ENCODE measurements at regions not wholly inside any gene's neighbourhood (a gene's known extent, or its start where the extent isn't known, plus 50 kb on each side); places are given as distances from the start of the nearest gene placed in this dataset.
"Not testable (repeated sequence)": the region's sequence is repeated elsewhere in the genome, so short reads cannot be mapped to it uniquely, and the experiment has no call there.

GRCh38 chr1:215423288-215423687 lies 143.8 kb upstream of the KCTD3 start:
- Histone ChIP-seq H3K4me3 (ENCODE audit: low read depth, low read length) (no peak overlapping the region), H3K23ac (ENCODE audit: low read length) (no peak overlapping the region), H2BK120ac (ENCODE audit: insufficient read depth, low read length, poor library complexity) (no peak overlapping the region), H2BK12ac (ENCODE audit: low read length) (no peak overlapping the region), H3K27ac (ENCODE audit: low read depth, low read length) (no peak overlapping the region), H4K12ac (ENCODE audit: low read depth, low read length) (no peak overlapping the region), H3K79me2 (ENCODE audit: control insufficient read depth, insufficient read depth, low read length, poor library complexity) (no peaks in the 10 kb centered on the region), H3K27me3 (ENCODE audit: insufficient read depth, low read length) (no peaks in the 10 kb centered on the region), H3K4me2 (ENCODE audit: low read length) (no peak overlapping the region), H2AFZ (ENCODE audit: insufficient read depth, low read length, poor library complexity) (no peak overlapping the region), H3K4me1 (ENCODE audit: control insufficient read depth in 1 of 2, insufficient read depth in 2 of 2, low read length in 2 of 2) (no peaks in the 10 kb centered on the region), H2BK5ac (ENCODE audit: low read depth, low read length, poor library complexity) (no peak overlapping the region), H3K9ac (ENCODE audit: low read length) (no peak overlapping the region), H3K79me1 (ENCODE audit: low read length) (no peaks in the 10 kb centered on the region), H3K36me3 (ENCODE audit: control insufficient read depth in 1 of 2, insufficient read depth in 2 of 2, low read length in 2 of 2) (no peaks in the 10 kb centered on the region), H3K14ac (ENCODE audit: low read length) (no peak overlapping the region), H4K8ac (ENCODE audit: low read depth, low read length) (no peak overlapping the region), H3K18ac (ENCODE audit: low read length) (no peak overlapping the region), H3K9me3 (ENCODE audit: insufficient read depth, low read depth, low read length) (no peaks in the 10 kb centered on the region), H4K91ac (ENCODE audit: low read depth, low read length) (no peak overlapping the region), H2AK5ac (ENCODE audit: low read length) (no peak overlapping the region), H3K4ac (ENCODE audit: low read depth, low read length) (no peak overlapping the region)
- WGBS (ENCODE audit: extremely low coverage, insufficient coverage, insufficient read length) = no CpG with 5 or more reads among the region's 2 CpGs
- no peak for DNase-seq

GRCh38 chr1:215425138-215425537 lies 142.0 kb upstream of the KCTD3 start:
- WGBS (ENCODE audit: extremely low coverage, insufficient coverage, insufficient read length) = no CpG with 5 or more reads among the region's 4 CpGs
- Histone ChIP-seq H4K8ac (ENCODE audit: low read depth, low read length) (no peak overlapping the region), H3K14ac (ENCODE audit: low read length) (no peak overlapping the region), H3K27ac (ENCODE audit: low read depth, low read length) (no peak overlapping the region), H2BK5ac (ENCODE audit: low read depth, low read length, poor library complexity) (no peak overlapping the region), H2AFZ (ENCODE audit: insufficient read depth, low read length, poor library complexity) (no peak overlapping the region), H2AK5ac (ENCODE audit: low read length) (no peak overlapping the region), H3K79me1 (ENCODE audit: low read length) (no peaks in the 10 kb centered on the region), H3K18ac (ENCODE audit: low read length) (no peak overlapping the region), H2BK12ac (ENCODE audit: low read length) (no peak overlapping the region), H3K23ac (ENCODE audit: low read length) (no peak overlapping the region), H3K4me2 (ENCODE audit: low read length) (no peak overlapping the region), H3K79me2 (ENCODE audit: control insufficient read depth, insufficient read depth, low read length, poor library complexity) (no peaks in the 10 kb centered on the region), H2BK120ac (ENCODE audit: insufficient read depth, low read length, poor library complexity) (no peak overlapping the region), H4K12ac (ENCODE audit: low read depth, low read length) (no peak overlapping the region), H3K4ac (ENCODE audit: low read depth, low read length) (no peak overlapping the region), H3K9me3 (ENCODE audit: insufficient read depth, low read depth, low read length) (no peaks in the 10 kb centered on the region), H3K36me3 (ENCODE audit: control insufficient read depth in 1 of 2, insufficient read depth in 2 of 2, low read length in 2 of 2) (no peaks in the 10 kb centered on the region), H3K4me3 (ENCODE audit: low read depth, low read length) (no peak overlapping the region), H3K27me3 (ENCODE audit: insufficient read depth, low read length) (no peaks in the 10 kb centered on the region), H3K9ac (ENCODE audit: low read length) (no peak overlapping the region), H3K4me1 (ENCODE audit: control insufficient read depth in 1 of 2, insufficient read depth in 2 of 2, low read length in 2 of 2) (no peaks in the 10 kb centered on the region), H4K91ac (ENCODE audit: low read depth, low read length) (no peak overlapping the region)
- DNase-seq = no peak

GRCh38 chr1:215426101-215426500 lies 141.0 kb upstream of the KCTD3 start:
- H2BK5ac ChIP-seq (ENCODE audit: low read depth, low read length, poor library complexity) = no peak overlapping the region
- H3K4ac ChIP-seq (ENCODE audit: low read depth, low read length) = no peak overlapping the region
- no peak overlapping the region for H2AK5ac ChIP-seq (ENCODE audit: low read length)
- H3K4me1 ChIP-seq (ENCODE audit: control insufficient read depth in 1 of 2, insufficient read depth in 2 of 2, low read length in 2 of 2) = no peaks in the 10 kb centered on the region
- H3K14ac ChIP-seq (ENCODE audit: low read length) = no peak overlapping the region
- H4K12ac ChIP-seq (ENCODE audit: low read depth, low read length) = no peak overlapping the region
- no peaks in the 10 kb centered on the region for H3K27me3 ChIP-seq (ENCODE audit: insufficient read depth, low read length)
- no peak overlapping the region for H3K4me2 ChIP-seq (ENCODE audit: low read length)
- no peak overlapping the region for H3K27ac ChIP-seq (ENCODE audit: low read depth, low read length)
- no peak overlapping the region for H3K9ac ChIP-seq (ENCODE audit: low read length)
- no peak overlapping the region for H4K91ac ChIP-seq (ENCODE audit: low read depth, low read length)
- no peaks in the 10 kb centered on the region for H3K9me3 ChIP-seq (ENCODE audit: insufficient read depth, low read depth, low read length)
- H2BK12ac ChIP-seq (ENCODE audit: low read length) = no peak overlapping the region
- H4K8ac ChIP-seq (ENCODE audit: low read depth, low read length) = no peak overlapping the region
- DNase-seq = no peak
- no peak overlapping the region for H3K23ac ChIP-seq (ENCODE audit: low read length)
- H2BK120ac ChIP-seq (ENCODE audit: insufficient read depth, low read length, poor library complexity) = no peak overlapping the region
- no peak overlapping the region for H2AFZ ChIP-seq (ENCODE audit: insufficient read depth, low read length, poor library complexity)
- H3K18ac ChIP-seq (ENCODE audit: low read length) = no peak overlapping the region
- H3K36me3 ChIP-seq (ENCODE audit: control insufficient read depth in 1 of 2, insufficient read depth in 2 of 2, low read length in 2 of 2) = no peaks in the 10 kb centered on the region
- H3K79me2 ChIP-seq (ENCODE audit: control insufficient read depth, insufficient read depth, low read length, poor library complexity) = no peaks in the 10 kb centered on the region
- no peaks in the 10 kb centered on the region for H3K79me1 ChIP-seq (ENCODE audit: low read length)
- no peak overlapping the region for H3K4me3 ChIP-seq (ENCODE audit: low read depth, low read length)

DNA sequence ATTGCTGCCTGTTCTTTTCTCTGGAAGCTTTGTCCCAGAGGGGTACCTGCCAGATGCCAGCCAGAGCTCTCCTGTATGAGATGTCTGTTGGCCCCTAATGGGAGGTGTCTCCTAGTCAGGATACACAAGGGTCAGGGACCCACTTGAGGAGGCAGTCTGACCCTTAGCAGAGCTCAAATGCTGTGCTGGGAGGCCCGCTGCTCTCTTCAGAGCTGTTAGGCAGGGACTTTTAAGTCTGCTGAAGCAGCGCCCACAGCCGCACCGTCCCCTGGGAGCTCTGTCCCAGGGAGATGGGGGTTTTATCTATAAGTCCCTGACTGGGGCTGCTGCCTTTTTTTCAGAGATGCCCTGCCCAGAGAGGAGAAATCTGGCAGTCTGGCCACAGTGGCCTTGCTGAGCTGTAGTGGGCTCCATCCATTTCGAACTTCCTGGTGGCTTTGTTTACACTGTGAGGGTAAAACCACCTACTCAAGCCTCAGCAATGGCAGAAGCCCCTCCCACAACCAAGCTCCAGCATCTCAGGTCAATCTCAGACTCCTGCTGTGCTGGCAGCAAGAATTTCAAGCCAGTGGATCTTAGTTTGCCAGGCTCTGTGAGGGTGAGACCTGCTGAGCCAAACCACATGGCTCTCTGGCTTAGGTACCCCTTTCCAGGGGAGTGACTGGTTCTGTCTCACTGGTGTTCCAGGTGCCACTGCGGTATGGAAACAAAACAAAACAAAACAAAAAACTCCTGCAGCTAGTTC lies 134.4 kb upstream of the KCTD3 start:
- not testable (repeated sequence) for H3K4me3 ChIP-seq (ENCODE audit: low read depth, low read length); H3K79me2 ChIP-seq (ENCODE audit: control insufficient read depth, insufficient read depth, low read length, poor library complexity); H3K27ac ChIP-seq (ENCODE audit: low read depth, low read length); H3K9ac ChIP-seq (ENCODE audit: low read length); H3K36me3 ChIP-seq (ENCODE audit: control insufficient read depth in 1 of 2, insufficient read depth in 2 of 2, low read length in 2 of 2); H3K4me1 ChIP-seq (ENCODE audit: control insufficient read depth in 1 of 2, insufficient read depth in 2 of 2, low read length in 2 of 2); H3K18ac ChIP-seq (ENCODE audit: low read length); H4K8ac ChIP-seq (ENCODE audit: low read depth, low read length); H3K4me2 ChIP-seq (ENCODE audit: low read length); H4K91ac ChIP-seq (ENCODE audit: low read depth, low read length); H3K9me3 ChIP-seq (ENCODE audit: insufficient read depth, low read depth, low read length); H2BK5ac ChIP-seq (ENCODE audit: low read depth, low read length, poor library complexity); H2BK12ac ChIP-seq (ENCODE audit: low read length); H2BK120ac ChIP-seq (ENCODE audit: insufficient read depth, low read length, poor library complexity); H2AK5ac ChIP-seq (ENCODE audit: low read length); H3K14ac ChIP-seq (ENCODE audit: low read length); H3K27me3 ChIP-seq (ENCODE audit: insufficient read depth, low read length); H3K4ac ChIP-seq (ENCODE audit: low read depth, low read length); H4K12ac ChIP-seq (ENCODE audit: low read depth, low read length); H2AFZ ChIP-seq (ENCODE audit: insufficient read depth, low read length, poor library complexity); H3K79me1 ChIP-seq (ENCODE audit: low read length); H3K23ac ChIP-seq (ENCODE audit: low read length); DNase-seq
- WGBS (ENCODE audit: extremely low coverage, insufficient coverage, insufficient read length) = no CpG with 5 or more reads among the region's 6 CpGs
